ENCODE measurements at regions not wholly inside any gene's neighbourhood (a gene's known extent, or its start where the extent isn't known, plus 50 kb on each side); places are given as distances from the start of the nearest gene placed in this dataset.

DNA sequence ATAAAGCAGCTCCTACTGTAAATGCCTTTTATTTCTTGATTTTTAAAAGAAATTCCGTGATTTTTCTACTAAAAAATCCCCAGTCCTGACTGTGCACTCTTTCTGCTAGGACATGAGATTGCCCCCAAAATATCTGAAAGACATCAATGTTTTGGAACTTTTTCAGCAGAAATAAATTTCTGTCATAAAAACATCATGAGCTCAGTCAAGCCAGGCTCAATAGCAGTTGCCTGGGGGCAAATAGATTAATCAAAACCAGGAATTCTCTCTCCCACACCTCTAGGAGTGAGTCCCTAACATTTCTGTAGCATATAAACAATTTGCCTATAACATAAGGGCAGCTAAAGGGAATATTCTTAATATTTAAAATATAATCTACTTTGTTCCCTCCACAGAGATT is 654.1 kb downstream of the PTPRC start:
- DNase-seq: no peak

DNA sequence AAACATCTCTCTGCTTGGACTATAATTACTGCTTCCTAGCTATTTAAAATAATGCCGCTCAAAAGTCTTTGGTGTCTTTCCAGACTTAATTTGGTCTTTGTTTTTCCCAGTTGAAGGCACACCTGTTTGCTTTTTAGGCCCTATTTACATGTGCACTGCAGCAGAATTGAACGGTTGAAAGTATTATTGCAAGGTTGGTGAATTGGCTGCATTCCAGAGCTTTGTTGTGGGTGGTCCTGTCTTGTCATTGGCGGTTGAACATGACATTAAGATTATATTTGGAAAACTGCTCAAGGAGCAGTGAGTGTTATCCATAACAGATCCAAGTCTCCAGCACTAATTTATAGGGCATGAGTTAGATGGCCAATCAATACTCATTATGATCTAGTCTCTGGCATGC is 656.3 kb downstream of the PTPRC start:
- no peak for DNase-seq

DNA sequence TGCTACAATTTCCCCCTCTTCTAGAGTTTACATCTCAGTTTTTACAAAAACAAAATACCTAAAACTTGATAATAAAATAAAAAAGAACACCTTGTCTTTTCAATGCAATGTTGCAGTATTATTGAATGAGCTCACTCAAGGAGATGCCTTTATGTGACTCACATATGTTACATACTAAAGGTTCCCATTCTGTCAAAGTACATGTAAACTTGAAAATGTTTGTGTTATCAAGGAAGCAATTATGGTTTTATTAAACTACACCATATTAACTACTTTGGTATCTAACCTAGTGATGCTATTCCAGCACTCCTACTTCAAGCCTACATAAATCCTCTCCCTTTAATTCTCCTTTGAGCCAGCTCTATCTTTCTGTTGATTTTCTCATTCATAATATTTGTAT is 658.3 kb downstream of the PTPRC start:
- no peak for DNase-seq

DNA sequence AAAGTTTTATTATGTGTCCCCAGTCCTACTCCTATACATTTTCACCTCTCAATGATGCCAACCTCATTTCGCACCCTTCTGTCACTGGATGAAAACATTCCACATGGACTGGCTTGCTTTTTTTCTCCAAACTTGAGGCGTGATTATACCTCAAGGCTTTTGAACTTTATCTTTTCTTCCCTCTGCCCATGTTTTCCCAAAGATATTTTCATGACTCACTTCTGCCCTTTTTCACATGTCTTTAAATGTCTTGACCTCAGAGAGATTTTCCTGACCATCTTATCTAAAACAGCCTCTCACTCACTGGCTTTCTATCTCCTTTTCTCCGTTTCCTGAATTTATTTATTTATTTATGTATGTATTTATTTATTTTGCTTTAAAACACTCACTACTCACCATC is 659.0 kb downstream of the PTPRC start:
- no peak for DNase-seq

DNA sequence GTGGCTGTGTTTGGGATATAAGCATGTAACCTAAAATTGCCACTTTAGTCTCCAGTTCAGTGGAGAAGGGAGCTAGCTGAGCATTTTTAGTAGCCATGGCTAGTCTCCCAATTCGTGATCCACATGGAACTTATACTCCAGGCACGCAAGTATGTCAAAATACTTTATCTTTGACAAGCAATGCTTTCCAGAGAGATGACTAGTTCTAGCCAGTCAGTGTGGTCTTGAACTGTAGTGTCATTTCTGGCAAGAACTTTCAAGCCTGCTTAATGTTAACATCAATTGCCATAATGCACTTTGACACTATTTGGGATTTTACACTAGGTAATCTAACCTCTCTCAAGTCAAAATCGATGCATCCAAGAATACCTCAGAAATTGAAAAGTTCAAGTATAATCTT is 660.0 kb downstream of the PTPRC start:
- DNase-seq: peak; percentile 49

DNA sequence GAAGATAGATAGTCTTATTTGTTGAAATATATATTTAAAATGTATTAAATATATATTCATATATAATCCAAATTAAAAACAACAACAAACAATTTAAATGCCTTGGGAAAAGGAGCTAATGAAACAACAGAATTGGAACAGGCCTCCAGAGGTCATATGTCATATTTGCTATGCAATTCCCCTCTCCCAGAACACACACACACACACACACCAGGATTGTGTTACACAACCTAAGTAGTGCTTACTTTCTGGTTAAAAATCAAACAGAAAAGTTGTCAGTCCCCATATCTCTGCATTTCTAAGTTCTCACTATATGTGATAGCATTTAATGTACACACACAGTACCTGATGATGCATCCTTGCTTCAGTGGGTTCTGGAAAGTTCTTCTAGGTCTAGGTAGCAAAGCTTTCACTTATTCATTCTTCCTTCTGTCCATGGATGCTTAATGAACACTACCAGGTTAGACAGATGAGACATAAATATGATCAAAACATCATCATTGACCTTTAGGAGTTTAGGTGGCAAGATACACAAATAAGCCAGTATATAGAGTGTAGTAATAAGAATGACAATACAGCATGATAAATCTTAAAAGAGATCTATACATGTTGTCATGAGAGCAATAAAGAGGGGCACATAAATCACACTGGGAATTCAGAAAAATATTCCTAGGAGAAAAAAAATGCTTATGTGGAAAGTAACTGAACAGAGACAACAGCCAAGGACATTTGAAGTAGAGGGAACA is 662.8 kb downstream of the PTPRC start:
- DNase-seq: no peak

DNA sequence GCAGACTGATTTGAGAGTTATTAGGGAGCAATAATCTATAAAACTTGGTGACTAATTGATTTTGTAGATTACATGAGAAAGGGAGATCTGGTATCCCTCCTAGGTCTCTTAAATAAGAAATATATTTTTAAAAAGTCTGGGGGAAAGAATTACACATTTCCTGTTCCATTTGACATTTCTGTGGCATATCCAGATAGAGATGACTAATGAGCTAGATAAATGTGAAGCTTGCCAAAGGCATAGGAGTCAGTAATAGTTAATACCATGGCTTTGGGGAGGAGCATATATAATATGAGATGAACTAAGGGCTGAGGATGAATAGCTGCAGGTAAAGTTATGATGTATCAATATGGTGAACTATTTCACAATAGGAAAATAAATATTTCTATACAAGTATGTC is 663.7 kb downstream of the PTPRC start:
- DNase-seq: peak; percentile 55

DNA sequence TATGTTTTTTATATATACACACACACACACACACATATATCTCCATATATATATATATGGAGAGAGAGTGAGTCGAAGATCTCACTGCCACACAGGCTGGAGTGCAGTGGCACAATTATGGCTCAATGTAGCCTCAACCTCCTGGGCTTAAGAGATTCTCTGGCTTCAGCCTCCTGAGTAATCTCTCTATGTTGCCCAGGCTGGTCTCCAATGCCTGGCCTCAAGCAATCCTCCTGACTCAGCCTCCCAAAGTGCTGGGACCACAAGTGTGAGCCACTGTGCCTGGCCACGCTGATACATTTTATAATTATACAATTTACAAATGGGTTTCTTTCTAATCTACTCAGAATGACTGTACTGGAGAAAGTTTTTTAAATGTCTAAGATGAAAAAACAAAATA is 664.2 kb downstream of the PTPRC start:
- no peak for DNase-seq

DNA sequence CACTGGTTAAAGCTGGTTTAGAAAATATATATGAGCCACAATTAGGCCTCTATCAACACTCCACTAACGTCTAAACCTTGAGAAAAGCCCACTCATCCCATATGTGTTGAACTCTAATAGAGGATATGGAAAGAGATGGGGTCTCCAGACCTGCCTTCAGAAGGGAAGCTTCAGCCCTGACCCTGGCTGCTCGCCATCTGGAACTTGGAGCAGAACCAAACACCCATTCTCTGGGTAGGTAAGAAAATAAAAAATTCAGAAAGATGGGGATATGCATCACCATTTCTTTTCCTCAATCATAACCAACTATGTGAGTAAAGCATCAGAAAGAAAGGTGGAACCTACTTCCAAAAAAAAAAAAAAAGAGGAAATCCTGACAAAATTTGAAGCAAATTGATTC is 666.2 kb downstream of the PTPRC start:
- DNase-seq: no peak

DNA sequence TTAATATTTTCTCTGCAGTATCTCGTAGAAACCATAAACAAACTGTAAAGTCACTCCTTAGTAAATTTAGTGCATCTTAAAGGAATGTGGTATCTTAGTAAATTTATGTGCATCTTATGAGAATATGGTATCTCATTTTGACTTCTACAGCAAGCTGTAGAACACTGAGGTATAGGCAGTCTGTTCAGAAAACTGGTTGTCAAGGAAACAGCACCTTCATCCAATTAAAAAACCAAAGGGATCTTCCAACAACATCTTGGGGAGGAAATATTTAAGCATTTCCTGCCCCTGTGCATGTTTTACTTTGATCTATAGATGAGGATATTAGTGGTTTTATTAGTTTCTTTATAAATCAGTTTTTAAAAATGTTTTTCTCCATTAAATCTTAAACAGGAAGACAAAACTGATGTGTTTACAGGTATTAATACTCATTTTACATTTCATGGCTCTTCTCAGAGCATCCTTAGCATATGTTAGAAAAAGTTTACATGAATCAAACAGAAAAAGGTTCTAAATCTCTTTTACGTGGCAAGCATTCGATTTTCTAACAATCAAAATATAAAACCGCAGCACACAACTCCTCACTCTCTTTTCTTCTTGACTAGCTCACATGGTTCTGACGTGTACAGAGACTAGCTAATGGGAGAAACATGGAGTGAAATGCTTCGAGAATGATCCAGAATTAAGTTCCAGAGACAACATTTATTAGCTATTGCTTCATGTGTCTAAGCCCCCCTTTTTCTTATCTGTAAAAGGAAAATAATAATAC is 668.8 kb downstream of the PTPRC start:
- no peak for DNase-seq

DNA sequence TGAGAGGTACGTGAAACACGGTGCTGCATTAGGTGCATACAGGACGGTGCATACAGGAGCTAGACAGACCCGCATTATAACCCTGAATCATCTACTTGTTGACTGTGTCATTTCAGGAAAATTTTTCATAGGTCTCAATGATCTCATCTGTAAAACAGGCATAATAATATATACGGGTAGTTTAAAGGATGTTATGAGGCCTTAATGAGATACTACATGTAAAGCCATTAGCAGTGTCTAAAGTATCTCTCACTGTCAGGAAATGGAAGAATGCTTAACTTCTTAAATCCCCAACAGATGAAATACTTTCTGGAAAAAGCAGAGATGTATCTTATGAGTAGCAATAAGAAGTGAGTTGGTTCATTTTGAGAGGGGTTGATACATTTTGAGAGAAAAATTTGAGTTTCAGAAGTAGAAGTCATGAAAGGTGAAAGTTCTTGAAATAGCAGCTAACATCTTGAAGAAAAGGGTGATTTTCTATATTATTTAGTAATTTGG is 669.6 kb downstream of the PTPRC start:
- no peak for DNase-seq

DNA sequence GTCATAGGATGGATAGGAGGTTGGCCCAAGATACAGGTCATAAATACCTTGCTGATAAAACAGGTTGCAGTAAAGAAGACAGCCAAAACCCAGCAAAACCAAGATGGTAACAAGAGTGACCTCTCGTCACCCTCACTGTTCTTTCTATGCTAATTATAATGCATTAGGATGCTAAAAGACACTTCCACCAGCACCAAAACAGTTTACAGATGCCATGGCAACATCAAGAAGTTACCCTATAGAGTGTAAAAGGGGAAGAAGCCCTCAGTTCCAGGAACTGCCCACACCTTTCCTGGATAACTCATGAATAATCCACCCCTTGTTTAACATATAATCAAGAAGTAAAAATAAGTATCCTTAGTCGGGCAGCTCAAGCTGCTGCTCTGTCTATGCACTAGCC is 671.9 kb downstream of the PTPRC start:
- no peak for DNase-seq

DNA sequence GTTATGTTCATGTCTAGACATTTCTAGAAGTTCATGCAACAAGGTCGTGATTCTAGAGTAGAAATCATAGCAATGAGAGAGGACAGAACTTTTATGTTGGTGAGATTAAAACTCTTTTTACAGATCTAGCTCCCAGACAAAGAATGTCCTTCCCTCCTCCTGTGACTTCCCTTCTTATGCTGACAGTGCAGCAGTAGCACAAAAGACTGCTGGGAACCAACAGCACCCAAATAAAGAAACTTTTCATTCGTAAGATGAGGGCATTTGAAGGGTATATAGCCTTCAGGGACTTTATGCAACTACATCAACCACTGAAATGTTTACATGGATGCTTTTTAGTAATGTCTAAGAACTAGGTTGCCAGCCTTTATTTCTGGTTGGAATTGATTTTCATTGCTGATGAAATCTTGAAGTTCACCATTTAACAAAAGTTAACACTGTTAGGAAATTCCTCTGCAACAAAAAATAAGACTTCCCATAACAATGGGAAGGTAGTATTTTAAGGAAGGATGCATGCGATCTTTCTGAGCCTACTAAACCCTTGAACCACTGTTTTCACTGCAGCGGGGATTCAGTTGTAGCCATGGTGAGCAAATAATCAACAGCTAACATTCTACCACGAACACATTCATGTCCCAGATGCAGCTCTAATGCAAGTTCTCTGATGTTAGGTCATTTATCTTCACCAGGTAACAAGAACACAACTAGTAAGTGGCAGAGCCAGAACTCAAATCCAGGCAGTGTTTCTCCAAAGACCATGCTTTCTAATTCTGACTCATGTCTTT is 672.8 kb downstream of the PTPRC start:
- no peak for DNase-seq

DNA sequence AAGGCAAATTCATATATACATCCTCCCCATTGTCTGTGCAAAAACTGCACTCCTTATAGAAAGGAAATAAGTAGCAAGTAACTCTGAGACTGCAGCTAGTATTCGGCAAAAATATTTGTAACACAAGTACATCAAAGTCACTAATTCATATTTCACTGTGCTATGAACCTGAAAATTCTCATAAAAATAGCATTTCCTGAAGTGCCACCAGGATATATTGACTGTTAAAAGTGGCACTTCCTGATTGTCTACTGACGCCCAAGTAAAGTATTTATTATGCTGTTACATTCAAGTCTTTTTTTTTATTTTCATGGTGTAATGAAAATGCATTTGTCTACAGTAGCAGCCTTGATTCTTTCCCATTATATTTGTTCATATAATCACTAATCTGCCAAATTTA is 673.8 kb downstream of the PTPRC start:
- no peak for DNase-seq

DNA sequence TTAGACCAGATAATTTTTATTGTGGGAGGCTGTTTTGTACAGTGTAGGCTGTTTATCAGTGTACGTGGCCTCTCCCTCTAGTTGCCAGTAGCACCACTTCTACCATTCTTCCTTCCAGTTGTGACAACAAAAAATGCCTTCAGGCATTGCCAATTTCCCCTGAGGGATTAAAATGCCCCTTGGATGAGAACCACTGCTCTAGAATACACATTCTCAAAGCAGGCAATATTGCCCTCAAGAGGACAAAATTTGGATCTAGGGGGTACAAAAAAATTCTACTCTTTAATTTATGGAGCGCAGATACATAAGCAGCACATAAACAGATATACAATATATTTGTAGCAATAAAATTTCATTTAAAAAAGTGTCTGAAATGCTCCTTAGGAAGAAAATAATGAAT is 674.6 kb downstream of the PTPRC start:
- DNase-seq: peak; percentile 26

DNA sequence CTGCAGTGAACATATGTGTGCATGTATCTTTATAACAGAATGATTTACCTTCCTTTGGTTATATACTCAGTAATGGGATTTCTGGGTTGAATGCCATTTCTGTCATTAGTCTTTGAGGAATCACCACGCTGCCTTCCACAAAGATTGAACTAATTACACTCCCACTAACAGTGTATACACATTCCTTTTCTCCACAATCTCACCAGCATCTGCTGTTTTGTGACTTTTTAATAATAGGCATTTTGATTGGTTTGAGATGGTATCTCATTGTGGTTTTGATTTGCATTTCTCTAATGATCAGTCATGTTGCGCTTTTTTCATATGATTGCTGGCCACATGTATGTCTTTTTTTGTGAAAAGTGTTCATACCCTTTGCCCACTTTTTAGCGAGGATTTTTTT is 680.5 kb downstream of the PTPRC start:
- no peak for DNase-seq

DNA sequence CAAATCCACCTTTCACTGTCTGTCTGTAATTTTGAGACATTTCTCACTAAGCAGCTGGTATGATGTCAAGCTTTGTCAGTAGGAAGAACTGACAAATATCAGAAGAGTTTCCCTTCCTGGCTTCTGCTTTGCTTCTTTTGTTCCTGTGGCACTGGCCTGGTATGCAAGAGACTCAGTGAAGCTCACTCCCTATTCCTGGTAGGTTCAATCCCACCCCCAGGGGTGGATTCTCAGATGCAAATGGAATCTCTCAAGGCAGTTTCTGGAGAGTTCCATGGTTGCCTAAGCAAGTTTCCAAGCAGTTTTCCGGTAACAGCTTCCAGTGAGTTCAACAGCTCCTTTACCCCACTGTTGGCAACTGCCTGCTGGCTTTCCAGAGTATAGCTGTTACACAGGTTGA is 683.4 kb downstream of the PTPRC start:
- DNase-seq: no peak

DNA sequence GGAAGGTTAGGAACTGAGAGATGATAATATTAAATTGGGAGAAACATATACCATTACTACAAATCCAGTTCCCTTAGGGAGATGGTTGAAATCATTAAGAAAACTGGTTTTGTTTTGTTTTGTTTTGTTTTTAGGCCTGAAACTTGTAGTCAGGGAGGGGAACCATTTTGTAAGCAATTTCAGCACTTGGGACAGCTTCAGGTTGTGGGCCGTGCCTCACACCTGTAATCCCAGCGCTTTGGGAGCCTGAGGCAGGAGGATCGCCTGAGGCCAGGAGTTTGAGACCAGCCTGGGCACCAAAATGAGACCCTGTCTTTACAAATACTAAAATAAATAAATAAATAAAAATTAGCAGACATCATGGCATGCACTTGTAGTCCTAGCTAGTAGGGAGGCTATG is 694.3 kb upstream of the NR5A2 start:
- no peak for DNase-seq

DNA sequence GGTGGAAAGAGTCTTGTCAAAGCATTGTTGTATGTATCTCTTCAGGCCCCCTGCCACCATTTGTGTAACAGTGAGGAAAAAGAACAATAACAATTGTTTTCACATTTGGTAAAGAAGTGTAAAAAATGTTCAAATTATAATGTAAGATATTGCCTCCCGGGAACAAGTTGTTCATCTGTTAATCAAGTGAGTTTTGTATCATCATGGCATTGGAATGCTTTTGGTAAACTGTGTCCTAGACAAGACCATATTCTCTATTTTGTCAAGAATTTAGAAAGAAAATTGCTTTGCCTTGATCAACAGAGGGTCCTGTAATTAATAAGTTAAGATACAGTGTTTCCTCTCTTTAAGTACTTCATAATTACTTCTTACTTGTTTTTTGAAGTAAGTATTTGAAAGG is 692.0 kb upstream of the NR5A2 start:
- peak; percentile 14 for DNase-seq

DNA sequence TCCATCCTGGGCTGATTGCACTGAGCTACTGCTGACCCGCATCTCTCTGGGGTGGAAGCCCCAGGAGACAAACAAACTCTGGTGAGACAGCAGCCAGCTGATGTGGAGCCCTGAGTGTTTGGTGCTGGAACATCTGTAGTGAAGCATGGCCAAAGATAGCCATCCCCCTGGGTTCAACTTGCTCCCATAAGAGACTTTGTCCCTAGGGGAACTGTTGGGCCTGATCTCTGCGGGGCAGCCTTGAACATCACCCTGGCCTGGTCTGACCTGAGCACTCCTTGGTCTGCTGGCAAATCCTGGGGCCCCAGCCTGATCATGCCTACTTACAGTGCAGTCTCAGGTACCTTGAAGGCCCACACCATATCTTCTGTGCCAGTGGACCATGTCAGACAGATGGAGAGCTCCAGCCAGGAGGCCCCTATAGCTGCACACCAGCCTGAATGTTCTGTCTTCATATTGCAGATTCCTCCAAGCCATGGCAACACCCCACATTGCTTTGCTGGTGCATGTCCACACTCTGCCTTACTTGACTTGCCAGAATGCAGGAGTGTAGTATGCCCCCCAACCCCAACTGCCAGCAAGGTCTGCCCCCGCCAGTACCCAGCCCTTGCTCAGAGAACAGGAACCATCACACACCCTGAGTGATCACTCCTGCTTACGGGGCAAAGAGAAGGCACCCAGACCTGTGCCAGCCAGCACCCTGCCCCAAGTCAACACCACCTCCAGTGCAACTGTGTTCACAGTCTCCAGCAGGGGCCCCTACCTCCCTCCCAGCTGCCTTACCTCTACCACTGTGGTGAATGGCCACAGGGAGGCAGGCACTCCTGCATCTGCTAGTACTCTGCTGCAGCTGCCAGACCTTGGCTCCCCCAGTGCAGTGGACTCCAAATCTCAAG is 690.5 kb upstream of the NR5A2 start:
- no peak for DNase-seq

DNA sequence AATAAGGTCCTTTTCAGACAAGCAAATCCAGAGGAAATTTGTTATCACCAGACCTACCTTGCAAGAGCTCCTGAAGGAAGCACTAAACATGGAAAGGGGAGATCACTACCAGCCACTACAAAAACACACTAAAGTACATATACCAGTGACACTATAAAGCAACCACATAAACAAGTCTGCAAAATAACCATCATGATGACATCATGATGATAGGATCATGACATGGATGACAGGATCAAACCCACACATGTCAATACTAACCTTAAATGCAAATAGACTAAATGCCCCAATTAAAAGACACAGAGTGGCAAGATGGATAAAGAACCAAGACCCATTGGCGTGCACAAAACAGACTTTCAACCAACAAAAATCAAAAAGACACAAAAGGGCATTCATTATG is 688.8 kb upstream of the NR5A2 start:
- no peak for DNase-seq

DNA sequence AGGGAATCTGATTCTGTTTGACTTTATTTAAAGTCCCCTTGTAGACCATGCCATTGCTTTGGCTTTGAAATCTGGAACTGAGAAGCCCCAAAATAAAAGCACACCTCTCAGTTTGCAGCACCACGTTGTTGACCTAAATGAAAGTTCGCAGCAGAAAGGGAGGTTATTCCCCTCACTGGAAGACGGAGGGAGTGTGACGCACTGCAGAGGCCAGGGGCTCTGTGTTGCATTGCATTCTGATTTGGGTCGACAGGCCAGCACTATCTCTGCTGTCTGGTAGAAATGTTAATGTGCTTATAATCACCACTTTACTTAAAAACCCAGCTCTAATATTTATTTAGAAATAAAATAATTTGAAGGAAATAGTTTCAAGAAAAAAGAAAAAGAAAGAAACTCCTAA is 675.2 kb upstream of the NR5A2 start:
- DNase-seq: no peak

All from fibroblast of skin of scalp (primary cell).